ENCODE measurements at regions not wholly inside any gene's neighbourhood (a gene's known extent, or its start where the extent isn't known, plus 50 kb on each side); places are given as distances from the start of the nearest gene placed in this dataset.

DNA sequence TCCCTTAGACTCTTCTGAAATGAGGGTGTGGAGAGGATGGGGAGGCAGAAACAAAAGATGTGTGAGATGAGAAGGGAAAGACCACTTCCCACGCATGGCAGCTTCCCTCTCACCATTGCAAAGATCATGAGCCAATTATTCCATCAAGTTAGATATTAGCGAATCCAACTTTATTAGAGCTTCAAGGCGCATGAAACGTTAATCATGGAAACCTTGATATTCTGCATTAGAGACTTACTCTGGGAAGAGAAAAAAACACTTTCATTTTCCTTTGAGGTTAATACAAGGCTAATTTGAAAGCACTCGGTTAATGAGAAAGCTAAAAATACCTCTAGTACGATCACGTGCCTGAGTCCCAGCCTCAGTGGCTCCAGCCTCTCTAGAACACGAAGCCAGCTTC, 220.6 kb upstream of the RPL38 start:
- Mint-ChIP-seq H3K4me1 (ENCODE audit: unreplicated experiment) (no peaks in the 10 kb centered on the region), H3K27me3 (ENCODE audit: unreplicated experiment) (peaks cover 6% of the 10 kb centered on the region), H3K36me3 (ENCODE audit: low read depth, unreplicated experiment) (no peaks in the 10 kb centered on the region), H3K9me3 (ENCODE audit: unreplicated experiment) (no peaks in the 10 kb centered on the region), H3K27ac (ENCODE audit: unreplicated experiment) (no peak overlapping the region), H3K4me3 (ENCODE audit: unreplicated experiment) (no peak overlapping the region)
- TF ChIP-seq, protein P1, sequence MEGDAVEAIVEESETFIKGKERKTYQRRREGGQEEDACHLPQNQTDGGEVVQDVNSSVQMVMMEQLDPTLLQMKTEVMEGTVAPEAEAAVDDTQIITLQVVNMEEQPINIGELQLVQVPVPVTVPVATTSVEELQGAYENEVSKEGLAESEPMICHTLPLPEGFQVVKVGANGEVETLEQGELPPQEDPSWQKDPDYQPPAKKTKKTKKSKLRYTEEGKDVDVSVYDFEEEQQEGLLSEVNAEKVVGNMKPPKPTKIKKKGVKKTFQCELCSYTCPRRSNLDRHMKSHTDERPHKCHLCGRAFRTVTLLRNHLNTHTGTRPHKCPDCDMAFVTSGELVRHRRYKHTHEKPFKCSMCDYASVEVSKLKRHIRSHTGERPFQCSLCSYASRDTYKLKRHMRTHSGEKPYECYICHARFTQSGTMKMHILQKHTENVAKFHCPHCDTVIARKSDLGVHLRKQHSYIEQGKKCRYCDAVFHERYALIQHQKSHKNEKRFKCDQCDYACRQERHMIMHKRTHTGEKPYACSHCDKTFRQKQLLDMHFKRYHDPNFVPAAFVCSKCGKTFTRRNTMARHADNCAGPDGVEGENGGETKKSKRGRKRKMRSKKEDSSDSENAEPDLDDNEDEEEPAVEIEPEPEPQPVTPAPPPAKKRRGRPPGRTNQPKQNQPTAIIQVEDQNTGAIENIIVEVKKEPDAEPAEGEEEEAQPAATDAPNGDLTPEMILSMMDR (IDR thresholded peaks at IDR 0.05; ENCODE audit: unreplicated experiment): no peak
- DNase-seq (ENCODE audit: low spot score): no peak

DNA sequence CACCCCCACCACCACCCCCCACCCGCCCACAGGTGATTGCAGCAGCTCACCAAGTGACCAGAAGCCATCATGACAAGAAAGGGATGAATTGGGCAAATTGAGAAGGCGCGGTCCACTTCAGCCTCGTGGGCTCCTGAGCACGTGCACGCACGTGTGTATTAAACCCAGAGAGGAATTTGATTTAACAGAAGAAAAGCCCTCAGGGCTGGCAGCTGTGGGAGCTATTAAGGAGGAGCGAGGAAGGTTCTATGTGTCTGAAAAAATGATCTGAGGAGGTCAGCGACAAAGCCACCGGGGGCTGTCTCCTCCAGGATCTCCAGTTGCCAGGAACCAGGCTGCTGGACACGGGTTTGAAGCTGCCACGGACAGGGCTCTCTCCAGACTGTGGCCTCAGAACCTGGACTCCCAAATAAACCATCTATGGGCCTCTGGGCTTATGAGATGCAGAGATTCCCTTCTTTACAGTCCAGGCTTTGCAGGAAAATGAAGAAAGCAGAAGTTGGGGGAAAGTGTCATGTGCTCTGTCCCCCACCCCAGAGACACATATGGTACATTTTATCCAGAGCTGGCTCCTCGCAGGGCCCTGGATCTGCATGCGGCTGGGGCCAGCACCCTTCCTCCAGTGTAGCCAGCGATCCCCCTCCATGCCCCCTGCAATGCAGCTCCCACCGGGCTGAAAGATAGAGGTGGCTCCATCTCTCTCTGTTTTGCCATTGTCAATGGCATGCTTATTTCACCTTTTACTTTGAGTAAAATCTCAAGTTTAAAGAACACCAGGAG, 219.7 kb upstream of the RPL38 start:
- DNase-seq (ENCODE audit: low spot score): no peak
- Mint-ChIP-seq H3K9me3 (ENCODE audit: unreplicated experiment) (no peaks in the 10 kb centered on the region), H3K27me3 (ENCODE audit: unreplicated experiment) (peaks cover 6% of the 10 kb centered on the region), H3K36me3 (ENCODE audit: low read depth, unreplicated experiment) (no peaks in the 10 kb centered on the region), H3K27ac (ENCODE audit: unreplicated experiment) (no peak overlapping the region), H3K4me3 (ENCODE audit: unreplicated experiment) (no peak overlapping the region), H3K4me1 (ENCODE audit: unreplicated experiment) (no peaks in the 10 kb centered on the region)
- TF ChIP-seq, protein P1 (IDR thresholded peaks at IDR 0.05; ENCODE audit: unreplicated experiment): no peak

GRCh38 chr17:73984941-73985340, 218.5 kb upstream of the RPL38 start:
- H3K27me3 Mint-ChIP-seq (ENCODE audit: unreplicated experiment): peaks cover 6% of the 10 kb centered on the region
- no peaks in the 10 kb centered on the region for H3K9me3 Mint-ChIP-seq (ENCODE audit: unreplicated experiment)
- H3K4me3 Mint-ChIP-seq (ENCODE audit: unreplicated experiment): no peak overlapping the region
- H3K4me1 Mint-ChIP-seq (ENCODE audit: unreplicated experiment): no peaks in the 10 kb centered on the region
- no peak overlapping the region for H3K27ac Mint-ChIP-seq (ENCODE audit: unreplicated experiment)
- TF ChIP-seq, protein P1 (IDR thresholded peaks at IDR 0.05; ENCODE audit: unreplicated experiment): no peak
- H3K36me3 Mint-ChIP-seq (ENCODE audit: low read depth, unreplicated experiment): no peaks in the 10 kb centered on the region
- DNase-seq (ENCODE audit: low spot score): no peak

- Mint-ChIP-seq H3K36me3 (ENCODE audit: low read depth, unreplicated experiment) (no peaks in the 10 kb centered on the region), H3K27ac (ENCODE audit: unreplicated experiment) (no peak overlapping the region), H3K4me1 (ENCODE audit: unreplicated experiment) (no peaks in the 10 kb centered on the region), H3K27me3 (ENCODE audit: unreplicated experiment) (peaks cover 6% of the 10 kb centered on the region), H3K9me3 (ENCODE audit: unreplicated experiment) (no peaks in the 10 kb centered on the region), H3K4me3 (ENCODE audit: unreplicated experiment) (no peak overlapping the region)
- TF ChIP-seq, protein P1 (IDR thresholded peaks at IDR 0.05; ENCODE audit: unreplicated experiment): no peak
- no peak for DNase-seq (ENCODE audit: low spot score)
Observed at GRCh38 chr17:73985466-73986015, 217.9 kb upstream of the RPL38 start.

GRCh38 chr17:73986641-73987177, 216.8 kb upstream of the RPL38 start:
- peaks cover 6% of the 10 kb centered on the region for H3K27me3 Mint-ChIP-seq (ENCODE audit: unreplicated experiment)
- TF ChIP-seq, protein P1 (IDR thresholded peaks at IDR 0.05; ENCODE audit: unreplicated experiment): no peak
- no peaks in the 10 kb centered on the region for H3K4me1 Mint-ChIP-seq (ENCODE audit: unreplicated experiment)
- no peak for DNase-seq (ENCODE audit: low spot score)
- H3K4me3 Mint-ChIP-seq (ENCODE audit: unreplicated experiment): no peak overlapping the region
- no peak overlapping the region for H3K27ac Mint-ChIP-seq (ENCODE audit: unreplicated experiment)
- no peaks in the 10 kb centered on the region for H3K9me3 Mint-ChIP-seq (ENCODE audit: unreplicated experiment)
- no peaks in the 10 kb centered on the region for H3K36me3 Mint-ChIP-seq (ENCODE audit: low read depth, unreplicated experiment)

Measured in endothelial cell (in vitro differentiated cells).